GM12865 (cell line): ENCODE measurements at regions not wholly inside any gene's neighbourhood (a gene's known extent, or its start where the extent isn't known, plus 50 kb on each side); places are given as distances from the start of the nearest gene placed in this dataset.

Experiments used
- DNase-seq: peaks from one replicate; pipeline ENCODE4 v3.0.0; 2010; ENCODE audit warnings: low read depth
- H3K4me3 ChIP-seq: 2 replicates; pipeline ENCODE4 v1.5.1; 2011; ENCODE audit warnings: mild to moderate bottlenecking, low read depth, low read length, control low read depth
- TF ChIP-seq, protein P1 (sequence below): IDR thresholded peaks from 2 replicates; pipeline ENCODE4 v1.5.1; 2011; ENCODE audit warnings: low read length, control low read depth, low read depth, inconsistent platforms; ENCODE audit not compliant: insufficient read depth; ENCODE audit errors: missing control alignments

GRCh38 chr16:55003916-55004315 lies 73.3 kb downstream of the IRX5 start:
- H3K4me3 ChIP-seq, result no peak overlapping the region
- DNase-seq, result no peak
- TF ChIP-seq, protein P1, sequence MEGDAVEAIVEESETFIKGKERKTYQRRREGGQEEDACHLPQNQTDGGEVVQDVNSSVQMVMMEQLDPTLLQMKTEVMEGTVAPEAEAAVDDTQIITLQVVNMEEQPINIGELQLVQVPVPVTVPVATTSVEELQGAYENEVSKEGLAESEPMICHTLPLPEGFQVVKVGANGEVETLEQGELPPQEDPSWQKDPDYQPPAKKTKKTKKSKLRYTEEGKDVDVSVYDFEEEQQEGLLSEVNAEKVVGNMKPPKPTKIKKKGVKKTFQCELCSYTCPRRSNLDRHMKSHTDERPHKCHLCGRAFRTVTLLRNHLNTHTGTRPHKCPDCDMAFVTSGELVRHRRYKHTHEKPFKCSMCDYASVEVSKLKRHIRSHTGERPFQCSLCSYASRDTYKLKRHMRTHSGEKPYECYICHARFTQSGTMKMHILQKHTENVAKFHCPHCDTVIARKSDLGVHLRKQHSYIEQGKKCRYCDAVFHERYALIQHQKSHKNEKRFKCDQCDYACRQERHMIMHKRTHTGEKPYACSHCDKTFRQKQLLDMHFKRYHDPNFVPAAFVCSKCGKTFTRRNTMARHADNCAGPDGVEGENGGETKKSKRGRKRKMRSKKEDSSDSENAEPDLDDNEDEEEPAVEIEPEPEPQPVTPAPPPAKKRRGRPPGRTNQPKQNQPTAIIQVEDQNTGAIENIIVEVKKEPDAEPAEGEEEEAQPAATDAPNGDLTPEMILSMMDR, result no peak

GRCh38 chr16:55007504-55007903 lies 76.8 kb downstream of the IRX5 start:
- TF ChIP-seq, protein P1, result no peak
- no peak for DNase-seq
- no peak overlapping the region for H3K4me3 ChIP-seq

DNA sequence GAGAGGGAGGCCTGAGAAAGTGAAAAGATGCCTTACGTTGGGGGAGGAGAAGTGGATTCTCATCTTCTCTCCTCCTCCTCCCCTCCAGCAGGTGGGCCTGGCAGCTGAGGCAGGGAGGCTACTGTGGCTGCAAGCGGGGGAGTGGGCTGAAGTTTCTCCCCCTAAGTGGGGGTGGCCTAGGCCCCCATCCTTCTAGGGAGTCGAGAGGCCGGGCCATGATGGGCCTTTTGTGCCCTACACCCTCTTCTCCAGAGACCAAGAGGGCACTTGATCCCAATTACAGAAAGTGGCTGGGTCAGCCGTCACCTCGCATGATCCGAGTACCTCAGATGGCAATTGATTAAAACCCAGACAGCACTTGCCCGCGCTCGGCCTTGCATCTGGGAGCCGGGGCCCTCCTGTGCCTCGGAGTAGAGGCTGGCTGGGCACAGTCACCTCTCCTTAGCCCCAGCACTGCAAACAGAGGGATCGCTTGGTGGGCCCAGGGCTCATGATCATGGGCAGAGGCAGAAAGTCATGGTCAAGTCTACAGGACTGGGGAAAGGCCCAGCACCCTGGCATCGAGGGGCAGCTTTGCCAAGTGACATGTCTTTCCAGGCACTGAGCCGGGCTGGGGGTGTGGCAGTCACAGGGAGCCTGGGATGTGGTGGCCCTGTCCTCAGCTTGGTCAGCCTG lies 78.3 kb downstream of the IRX5 start:
- no peak for DNase-seq
- no peak overlapping the region for H3K4me3 ChIP-seq
- TF ChIP-seq, protein P1, result no peak

DNA sequence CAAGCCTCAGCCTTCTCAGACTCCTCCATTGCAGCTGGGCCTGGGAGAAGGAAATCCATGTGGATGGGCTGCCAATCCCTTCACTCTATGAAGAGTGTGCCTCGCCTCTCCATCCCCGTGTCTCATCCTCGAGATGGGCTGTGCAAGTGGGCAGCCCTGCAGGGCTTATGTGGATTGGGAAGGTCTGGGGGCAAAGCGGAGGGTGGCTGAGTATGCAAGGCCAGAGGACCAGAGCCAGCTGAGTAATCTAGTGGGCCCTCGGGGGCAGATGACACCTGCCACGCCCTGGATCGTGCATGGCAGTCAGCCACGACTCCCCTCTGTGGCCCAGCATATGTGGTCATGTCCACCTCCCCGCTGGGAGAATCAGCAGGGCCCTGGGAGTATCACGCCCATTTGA lies 78.9 kb downstream of the IRX5 start:
- no peak for DNase-seq
- TF ChIP-seq, protein P1, result no peak
- no peak overlapping the region for H3K4me3 ChIP-seq

- H3K4me3 ChIP-seq, result no peak overlapping the region
- no peak for DNase-seq
- TF ChIP-seq, protein P1, result no peak
Measured at GRCh38 chr16:55010492-55011160, 80.0 kb downstream of the IRX5 start.

GRCh38 chr16:55012362-55012761 lies 81.7 kb downstream of the IRX5 start:
- DNase-seq, result no peak

More at GRCh38 chr16:55012362-55012761, 81.7 kb downstream of the IRX5 start:
- TF ChIP-seq, protein P1, result no peak
- no peak overlapping the region for H3K4me3 ChIP-seq
